ENCODE measurements at regions not wholly inside any gene's neighbourhood (a gene's known extent, or its start where the extent isn't known, plus 50 kb on each side); places are given as distances from the start of the nearest gene placed in this dataset.

- Histone ChIP-seq H3K27ac (peak overlapping the region; percentile 100), H3K4me3 (no peak overlapping the region), H3K36me3 (no peaks in the 10 kb centered on the region), H3K27me3 (replicated peaks) (no peaks in the 10 kb centered on the region), H3K9me3 (replicated peaks) (no peaks in the 10 kb centered on the region), H3K4me1 (replicated peaks) (peaks cover 52% of the 10 kb centered on the region)
- peak; percentile 82 to 93 for DNase-seq (ENCODE audit: low read depth in 1 of 2, low spot score in 2 of 2)
Measured at GRCh38 chr10:14396411-14397048, 65.8 kb upstream of the FRMD4A start.

- Histone ChIP-seq H3K9me3 (replicated peaks) (no peaks in the 10 kb centered on the region), H3K4me1 (replicated peaks) (peaks cover 39% of the 10 kb centered on the region), H3K27ac (no peak overlapping the region), H3K27me3 (replicated peaks) (no peaks in the 10 kb centered on the region), H3K36me3 (no peaks in the 10 kb centered on the region), H3K4me3 (no peak overlapping the region)
- DNase-seq (ENCODE audit: low read depth in 1 of 2, low spot score in 2 of 2): no peak
Measured at GRCh38 chr10:14394179-14394578, 63.5 kb upstream of the FRMD4A start.

- Histone ChIP-seq H3K27me3 (replicated peaks) (no peaks in the 10 kb centered on the region), H3K36me3 (no peaks in the 10 kb centered on the region)
- no peak for DNase-seq (ENCODE audit: low read depth in 1 of 2, low spot score in 2 of 2)
Measured at GRCh38 chr10:14391342-14391741, 60.6 kb upstream of the FRMD4A start.

GRCh38 chr10:14389981-14390590 lies 59.4 kb upstream of the FRMD4A start:
- no peak for DNase-seq (ENCODE audit: low read depth in 1 of 2, low spot score in 2 of 2)
- Histone ChIP-seq H3K36me3 (no peaks in the 10 kb centered on the region), H3K9me3 (replicated peaks) (no peaks in the 10 kb centered on the region), H3K27me3 (replicated peaks) (no peaks in the 10 kb centered on the region), H3K4me3 (no peak overlapping the region), H3K4me1 (replicated peaks) (peaks cover 18% of the 10 kb centered on the region), H3K27ac (no peak overlapping the region)

More at GRCh38 chr10:14391342-14391741, 60.6 kb upstream of the FRMD4A start:
- H3K4me1 ChIP-seq (replicated peaks): peaks cover 21% of the 10 kb centered on the region
- no peaks in the 10 kb centered on the region for H3K9me3 ChIP-seq (replicated peaks)
- H3K27ac ChIP-seq: no peak overlapping the region
- H3K4me3 ChIP-seq: no peak overlapping the region

GRCh38 chr10:14385596-14386593 lies 55.2 kb upstream of the FRMD4A start:
- H3K36me3 ChIP-seq: no peaks in the 10 kb centered on the region
- H3K4me3 ChIP-seq: no peak overlapping the region
- peaks cover 28% of the 10 kb centered on the region for H3K4me1 ChIP-seq (replicated peaks)
- H3K27ac ChIP-seq: peak overlapping the region; percentile 39
- H3K27me3 ChIP-seq (replicated peaks): no peaks in the 10 kb centered on the region
- DNase-seq (ENCODE audit: low read depth in 1 of 2, low spot score in 2 of 2): peak; percentile 74 to 75
- no peaks in the 10 kb centered on the region for H3K9me3 ChIP-seq (replicated peaks)

GRCh38 chr10:14384915-14385314 lies 54.2 kb upstream of the FRMD4A start:
- Histone ChIP-seq H3K27ac (no peak overlapping the region), H3K4me3 (no peak overlapping the region), H3K27me3 (replicated peaks) (no peaks in the 10 kb centered on the region), H3K36me3 (no peaks in the 10 kb centered on the region), H3K9me3 (replicated peaks) (no peaks in the 10 kb centered on the region), H3K4me1 (replicated peaks) (peaks cover 28% of the 10 kb centered on the region)
- no peak for DNase-seq (ENCODE audit: low read depth in 1 of 2, low spot score in 2 of 2)

- Histone ChIP-seq H3K27me3 (replicated peaks) (no peaks in the 10 kb centered on the region), H3K36me3 (no peaks in the 10 kb centered on the region), H3K4me1 (replicated peaks) (peaks cover 28% of the 10 kb centered on the region), H3K27ac (no peak overlapping the region), H3K4me3 (no peak overlapping the region), H3K9me3 (replicated peaks) (no peaks in the 10 kb centered on the region)
- no peak for DNase-seq (ENCODE audit: low read depth in 1 of 2, low spot score in 2 of 2)
Measured at GRCh38 chr10:14384116-14384730, 53.5 kb upstream of the FRMD4A start.

GRCh38 chr10:14383266-14383665 lies 52.5 kb upstream of the FRMD4A start:
- Histone ChIP-seq H3K4me3 (no peak overlapping the region), H3K4me1 (replicated peaks) (peaks cover 28% of the 10 kb centered on the region), H3K27ac (no peak overlapping the region), H3K36me3 (no peaks in the 10 kb centered on the region), H3K27me3 (replicated peaks) (no peaks in the 10 kb centered on the region), H3K9me3 (replicated peaks) (no peaks in the 10 kb centered on the region)
- DNase-seq (ENCODE audit: low read depth in 1 of 2, low spot score in 2 of 2): peak; percentile 38 to 48

GRCh38 chr10:14382531-14382930 lies 51.8 kb upstream of the FRMD4A start:
- Histone ChIP-seq H3K4me3 (no peak overlapping the region), H3K27ac (no peak overlapping the region), H3K36me3 (no peaks in the 10 kb centered on the region), H3K4me1 (replicated peaks) (peaks cover 28% of the 10 kb centered on the region), H3K27me3 (replicated peaks) (no peaks in the 10 kb centered on the region), H3K9me3 (replicated peaks) (no peaks in the 10 kb centered on the region)
- no peak for DNase-seq (ENCODE audit: low read depth in 1 of 2, low spot score in 2 of 2)

- Histone ChIP-seq H3K4me1 (replicated peaks) (peaks cover 28% of the 10 kb centered on the region), H3K9me3 (replicated peaks) (no peaks in the 10 kb centered on the region), H3K27ac (no peak overlapping the region), H3K36me3 (no peaks in the 10 kb centered on the region), H3K4me3 (no peak overlapping the region), H3K27me3 (replicated peaks) (no peaks in the 10 kb centered on the region)
- peak in 1 of 2 experiments; percentile 6 for DNase-seq (ENCODE audit: low read depth in 1 of 2, low spot score in 2 of 2)
Measured at GRCh38 chr10:14382022-14382421, 51.3 kb upstream of the FRMD4A start.

GRCh38 chr10:14381475-14381874 lies 50.8 kb upstream of the FRMD4A start:
- H3K4me1 ChIP-seq (replicated peaks): peaks cover 23% of the 10 kb centered on the region
- no peaks in the 10 kb centered on the region for H3K9me3 ChIP-seq (replicated peaks)
- no peak overlapping the region for H3K27ac ChIP-seq
- H3K36me3 ChIP-seq: no peaks in the 10 kb centered on the region
- DNase-seq (ENCODE audit: low read depth in 1 of 2, low spot score in 2 of 2): no peak
- no peak overlapping the region for H3K4me3 ChIP-seq
- no peaks in the 10 kb centered on the region for H3K27me3 ChIP-seq (replicated peaks)

- Histone ChIP-seq H3K36me3 (no peaks in the 10 kb centered on the region), H3K4me1 (replicated peaks) (peaks cover 15% of the 10 kb centered on the region), H3K9me3 (replicated peaks) (no peaks in the 10 kb centered on the region), H3K27ac (no peak overlapping the region), H3K27me3 (replicated peaks) (no peaks in the 10 kb centered on the region), H3K4me3 (no peak overlapping the region)
- no peak for DNase-seq (ENCODE audit: low read depth in 1 of 2, low spot score in 2 of 2)
Measured at GRCh38 chr10:14380746-14381145, 50.0 kb upstream of the FRMD4A start.

Data from SJSA1 (cell line).